Jurkat, Clone E6-1 (cell line): ENCODE measurements at regions not wholly inside any gene's neighbourhood (a gene's known extent, or its start where the extent isn't known, plus 50 kb on each side); places are given as distances from the start of the nearest gene placed in this dataset.
"Not testable (repeated sequence)": the region's sequence is repeated elsewhere in the genome, so short reads cannot be mapped to it uniquely, and the experiment has no call there.

Experiments used
- DNase-seq: peaks from one replicate; pipeline ENCODE4 v3.0.0-alpha.2; 2011; ENCODE audit warnings: low read depth, low spot score
- H3K4me3 ChIP-seq: 2 replicates; pipeline ENCODE4 v1.5.1; 2011; ENCODE audit warnings: mild to moderate bottlenecking, low read length, control low read depth, moderate library complexity

- no peak overlapping the region for H3K4me3 ChIP-seq
- DNase-seq, result no peak
Measured at GRCh38 chr4:169934794-169935429, 91.3 kb downstream of the MFAP3L start.

- no peak for DNase-seq
- no peak overlapping the region for H3K4me3 ChIP-seq
Measured at GRCh38 chr4:169933531-169933930, 92.7 kb downstream of the MFAP3L start.

- H3K4me3 ChIP-seq, result no peak overlapping the region
- no peak for DNase-seq
Measured at GRCh38 chr4:169931964-169932363, 94.2 kb downstream of the MFAP3L start.

GRCh38 chr4:169930755-169931154 lies 95.4 kb downstream of the MFAP3L start:
- not testable (repeated sequence) for H3K4me3 ChIP-seq, DNase-seq

- H3K4me3 ChIP-seq, result no peak overlapping the region
- no peak for DNase-seq
Measured at GRCh38 chr4:169927280-169927679, 98.9 kb downstream of the MFAP3L start.

- DNase-seq, result no peak
- H3K4me3 ChIP-seq, result no peak overlapping the region
Measured at GRCh38 chr4:169925678-169926077, 100.5 kb downstream of the MFAP3L start.

GRCh38 chr4:169922632-169923276 lies 103.4 kb downstream of the MFAP3L start:
- DNase-seq, result no peak

GRCh38 chr4:169921732-169922131 lies 104.5 kb downstream of the MFAP3L start:
- H3K4me3 ChIP-seq, result no peak overlapping the region
- DNase-seq, result no peak

More at GRCh38 chr4:169922632-169923276, 103.4 kb downstream of the MFAP3L start:
- no peak overlapping the region for H3K4me3 ChIP-seq

GRCh38 chr4:169921237-169921636 lies 105.0 kb downstream of the MFAP3L start:
- no peak overlapping the region for H3K4me3 ChIP-seq
- DNase-seq, result no peak

- H3K4me3 ChIP-seq, DNase-seq: not testable (repeated sequence)
Measured at GRCh38 chr4:169919194-169920124, 106.7 kb downstream of the MFAP3L start.

- DNase-seq, result no peak
- no peak overlapping the region for H3K4me3 ChIP-seq
Measured at GRCh38 chr4:169915545-169915944, 110.7 kb downstream of the MFAP3L start.

- H3K4me3 ChIP-seq, result no peak overlapping the region
Measured at GRCh38 chr4:169914866-169915265, 111.3 kb downstream of the MFAP3L start.

GRCh38 chr4:169912996-169913395 lies 113.2 kb downstream of the MFAP3L start:
- no peak for DNase-seq
- H3K4me3 ChIP-seq, result no peak overlapping the region

More at GRCh38 chr4:169914866-169915265, 111.3 kb downstream of the MFAP3L start:
- DNase-seq, result no peak

- no peak for DNase-seq
- no peak overlapping the region for H3K4me3 ChIP-seq
Measured at GRCh38 chr4:169909897-169910296, 116.3 kb downstream of the MFAP3L start.

GRCh38 chr4:169909479-169909878 lies 116.7 kb downstream of the MFAP3L start:
- no peak overlapping the region for H3K4me3 ChIP-seq
- no peak for DNase-seq

- no peak overlapping the region for H3K4me3 ChIP-seq
- DNase-seq, result no peak
Measured at GRCh38 chr4:169907705-169908104, 118.5 kb downstream of the MFAP3L start.

GRCh38 chr4:169906821-169907220 lies 119.4 kb downstream of the MFAP3L start:
- DNase-seq, result no peak
- no peak overlapping the region for H3K4me3 ChIP-seq

- DNase-seq, result no peak
- no peak overlapping the region for H3K4me3 ChIP-seq
Measured at GRCh38 chr4:169906104-169906503, 120.1 kb downstream of the MFAP3L start.

- DNase-seq, result no peak
- no peak overlapping the region for H3K4me3 ChIP-seq
Measured at GRCh38 chr4:169902658-169903345, 123.4 kb downstream of the MFAP3L start.
